ENCODE measurements at regions not wholly inside any gene's neighbourhood (a gene's known extent, or its start where the extent isn't known, plus 50 kb on each side); places are given as distances from the start of the nearest gene placed in this dataset.

- no CpG with 5 or more reads among the region's 4 CpGs for WGBS, 2 experiments (ENCODE audit: extremely low coverage in 2 of 2, insufficient read length in 1 of 2)
- Histone ChIP-seq H2BK20ac (ENCODE audit: low read depth, low read length) (no peak overlapping the region), H3K9ac (ENCODE audit: low read depth, low read length) (no peak overlapping the region), H2BK5ac (ENCODE audit: low read depth, low read length, poor library complexity, severe bottlenecking) (no peak overlapping the region), H2BK15ac (ENCODE audit: low read depth, low read length) (no peak overlapping the region), H3K36me3 (ENCODE audit: control insufficient read depth, insufficient read depth, low read length) (no peaks in the 10 kb centered on the region), H2BK120ac (ENCODE audit: low read depth, low read length) (no peak overlapping the region), H2AK5ac (ENCODE audit: low read depth, low read length) (no peak overlapping the region), H3K18ac (ENCODE audit: low read depth, low read length) (no peak overlapping the region), H2AFZ (replicated peaks; ENCODE audit: low read length, poor library complexity) (no peak overlapping the region), H3K27me3 (ENCODE audit: control insufficient read depth, insufficient read depth, low read length) (no peaks in the 10 kb centered on the region), H3K79me1 (ENCODE audit: low read depth in 1 of 2, low read length in 2 of 2) (no peaks in the 10 kb centered on the region), H3K23ac (ENCODE audit: low read depth, low read length) (no peak overlapping the region), H4K91ac (ENCODE audit: insufficient read depth, low read depth, low read length) (no peak overlapping the region), H3K14ac (replicated peaks; ENCODE audit: low read depth, low read length) (no peak overlapping the region), H4K5ac (ENCODE audit: low read depth, low read length) (no peak overlapping the region), H3K27ac (ENCODE audit: insufficient read depth, low read length) (no peak overlapping the region), H3K4me2 (ENCODE audit: low read depth, low read length) (no peak overlapping the region), H3K4me1 (ENCODE audit: control insufficient read depth, insufficient read depth, low read length) (no peaks in the 10 kb centered on the region), H3K9me1 (ENCODE audit: insufficient read depth, low read length) (no peaks in the 10 kb centered on the region), H3K4me3 (ENCODE audit: insufficient read depth, low read depth, low read length) (no peak overlapping the region), H4K8ac (ENCODE audit: low read depth in 2 of 2, low read length in 2 of 2) (no peak overlapping the region), H3K9me3 (ENCODE audit: control insufficient read depth, insufficient read depth, low read length) (no peaks in the 10 kb centered on the region), H4K20me1 (ENCODE audit: insufficient read depth, low read length) (no peaks in the 10 kb centered on the region), H2AK9ac (replicated peaks; ENCODE audit: low read depth, low read length, poor library complexity) (no peak overlapping the region), H3K4ac (ENCODE audit: low read depth, low read length) (no peak overlapping the region), H3K56ac (ENCODE audit: extremely low read depth, insufficient read depth, low read length) (no peak overlapping the region)
- CTCF ChIA-PET = no interaction called here
- POLR2A ChIA-PET (ENCODE audit: unreplicated experiment) = no interaction called here
- ATAC-seq (ENCODE audit: low read depth) (no peak), DNase-seq (no peak)
- TF ChIP-seq CEBPB (IDR thresholded peaks at IDR 0.05; ENCODE audit: low read depth, low read length) (no peak), MAFK (IDR thresholded peaks at IDR 0.05; ENCODE audit: low read depth, low read length) (peak; percentile 69)
- BruUV-seq (replicated peaks) = no TSS peak
- intact Hi-C loops (cut with micrococcal nuclease) = no loop called here
- dilution Hi-C loops (cut with HindIII; ENCODE audit: low sequenced_read_pairs, unreplicated experiment) = no loop called here
- in situ Hi-C loops (cut with MboI; ENCODE audit: low sequenced_read_pairs) = no loop called here
Observed at GRCh38 chr13:105450784-105451183, 1084.7 kb downstream of the EFNB2 start.

Measured in IMR-90 (cell line).